Daoy (cell line): ENCODE measurements at regions not wholly inside any gene's neighbourhood (a gene's known extent, or its start where the extent isn't known, plus 50 kb on each side); places are given as distances from the start of the nearest gene placed in this dataset.

Source experiments
- DNase-seq: peaks from one replicate; pipeline ENCODE4 v3.0.0-alpha.2; 2015; ENCODE audit warnings: low read depth

- DNase-seq: no peak
Measured at GRCh38 chrX:69554321-69554947, 50.3 kb downstream of the NALF2 start.

- DNase-seq: no peak
Measured at GRCh38 chrX:69555481-69556041, 51.4 kb downstream of the NALF2 start.

GRCh38 chrX:69556060-69557011, 52.2 kb downstream of the NALF2 start:
- DNase-seq: peak; percentile 73

GRCh38 chrX:69562904-69563578, 52.9 kb upstream of the EDA start:
- no peak for DNase-seq

GRCh38 chrX:69564665-69565064, 51.2 kb upstream of the EDA start:
- no peak for DNase-seq

- DNase-seq: no peak
Measured at GRCh38 chrX:69565247-69565815, 50.6 kb upstream of the EDA start.
